GM23338 (cell line): ENCODE measurements at regions not wholly inside any gene's neighbourhood (a gene's known extent, or its start where the extent isn't known, plus 50 kb on each side); places are given as distances from the start of the nearest gene placed in this dataset.

ENCODE experiments used
- ATAC-seq: fragments of 200-7000 bp; cut with Tn5 transposase; 3 replicates; pipeline ENCODE4 v1.9.1; 2020
- DNase-seq: peaks from one replicate; pipeline ENCODE4 v3.0.0-alpha.2; 2015; ENCODE audit warnings: low spot score
- H2AFZ ChIP-seq: fragments of 200-600 bp; sonication (generic); 2 replicates; pipeline ENCODE4 v1.8.0; 2016; ENCODE audit warnings: antibody characterized with exemption, mild to moderate bottlenecking, moderate library complexity
- H3F3A ChIP-seq: fragments of 200-600 bp; sonication (generic); replicated peaks from 2 replicates; pipeline ENCODE4 v1.8.0; 2017; ENCODE audit warnings: antibody characterized with exemption, mixed run types, low read depth
- H3K27ac ChIP-seq: fragments of 200-600 bp; sonication (generic); 2 replicates; pipeline ENCODE4 v1.6.1; 2016; ENCODE audit warnings: low read depth
- H3K27me3 ChIP-seq: fragments of 200-600 bp; sonication (generic); 2 replicates; pipeline ENCODE4 v1.8.0; 2016; ENCODE audit warnings: mild to moderate bottlenecking, mixed run types, moderate library complexity; ENCODE audit not compliant: insufficient read depth
- H3K36me3 ChIP-seq: fragments of 200-600 bp; sonication (generic); 2 replicates; pipeline ENCODE4 v1.8.0; 2016; ENCODE audit warnings: mild to moderate bottlenecking; ENCODE audit not compliant: insufficient read depth
- H3K4me1 ChIP-seq: fragments of 200-600 bp; sonication (generic); 2 replicates; pipeline ENCODE4 v1.8.0; 2016; ENCODE audit warnings: mild to moderate bottlenecking, moderate library complexity; ENCODE audit not compliant: insufficient read depth
- H3K4me2 ChIP-seq: fragments of 200-600 bp; sonication (generic); 2 replicates; pipeline ENCODE4 v1.7.1; 2017; ENCODE audit warnings: mixed run types
- H3K4me3 ChIP-seq: fragments of 200-600 bp; sonication (generic); 2 replicates; pipeline ENCODE4 v1.6.1; 2016; ENCODE audit warnings: mixed run types
- H3K79me2 ChIP-seq: fragments of 200-600 bp; sonication (generic); replicated peaks from 2 replicates; pipeline ENCODE4 v1.8.0; 2017; ENCODE audit warnings: mild to moderate bottlenecking; ENCODE audit not compliant: insufficient read depth
- H3K9me2 ChIP-seq: fragments of 200-600 bp; sonication (generic); 2 replicates; pipeline ENCODE4 v1.8.0; 2017; ENCODE audit not compliant: insufficient read depth
- H4K20me1 ChIP-seq: fragments of 200-600 bp; sonication (generic); replicated peaks from 2 replicates; pipeline ENCODE4 v1.8.0; 2017; ENCODE audit warnings: mild to moderate bottlenecking; ENCODE audit not compliant: insufficient read depth
- H3K27ac Mint-ChIP-seq: 2 replicates; pipeline ENCODE4 v1.8.0; 2020; ENCODE audit warnings: inconsistent platforms, mild to moderate bottlenecking, moderate library complexity, mixed read lengths
- H3K27me3 Mint-ChIP-seq: 3 replicates; pipeline ENCODE4 v1.8.0; 2022; ENCODE audit warnings: low read depth, mild to moderate bottlenecking, moderate library complexity, mixed read lengths, inconsistent platforms; ENCODE audit not compliant: insufficient read depth, poor library complexity
- H3K36me3 Mint-ChIP-seq: 3 replicates; pipeline ENCODE4 v1.8.0; 2021; ENCODE audit warnings: low read depth, mild to moderate bottlenecking, inconsistent platforms, moderate library complexity, mixed read lengths
- H3K4me1 Mint-ChIP-seq: 3 replicates; pipeline ENCODE4 v1.8.0; 2020; ENCODE audit warnings: mild to moderate bottlenecking, inconsistent platforms, mixed read lengths
- H3K4me3 Mint-ChIP-seq: 3 replicates; pipeline ENCODE4 v1.8.0; 2021; ENCODE audit warnings: moderate library complexity, mild to moderate bottlenecking, inconsistent platforms, mixed read lengths
- H3K9me3 Mint-ChIP-seq: 3 replicates; pipeline ENCODE4 v1.8.0; 2020; ENCODE audit warnings: moderate library complexity, mild to moderate bottlenecking, inconsistent platforms, mixed read lengths
- CREB1 ChIP-seq: fragments of 250-450 bp; sonication (Bioruptor Pico); IDR thresholded peaks from 2 replicates; pipeline ENCODE4 v1.5.0; 2020; ENCODE audit warnings: low read depth, mild to moderate bottlenecking, moderate library complexity
- EZH2 ChIP-seq: fragments of 200-600 bp; sonication (generic); IDR thresholded peaks from one replicate; pipeline ENCODE4 v1.8.0; 2017; ENCODE audit warnings: antibody characterized with exemption, mild to moderate bottlenecking, low read depth; ENCODE audit not compliant: unreplicated experiment
- EZH2phosphoT487 ChIP-seq: fragments of 200-600 bp; sonication (generic); IDR thresholded peaks from one replicate; pipeline ENCODE4 v1.8.1; 2018; ENCODE audit warnings: antibody characterized with exemption; ENCODE audit not compliant: unreplicated experiment
- NANOG ChIP-seq: IDR thresholded peaks from 2 replicates; pipeline ENCODE4 v1.6.1; 2016; ENCODE audit warnings: antibody characterized with exemption, borderline replicate concordance
- POLR2AphosphoS5 ChIP-seq: IDR thresholded peaks from 2 replicates; pipeline ENCODE4 v1.6.1; 2016; ENCODE audit warnings: antibody characterized with exemption, low read depth
- ZNF114 ChIP-seq: fragments of 250-450 bp; sonication (Bioruptor Pico); IDR thresholded peaks from 2 replicates; pipeline ENCODE4 v1.5.0; 2020; ENCODE audit warnings: mild to moderate bottlenecking, moderate library complexity
- ZNF331 ChIP-seq: fragments of 250-450 bp; sonication (Bioruptor Pico); IDR thresholded peaks from 2 replicates; pipeline ENCODE4 v1.5.0; 2020; ENCODE audit warnings: low read depth, mild to moderate bottlenecking, moderate library complexity
- TF ChIP-seq, protein P1 (sequence below): IDR thresholded peaks from 2 replicates; pipeline ENCODE4 v1.6.1; 2016; ENCODE audit warnings: antibody characterized with exemption
- TF ChIP-seq, protein P2 (sequence below): fragments of 250-450 bp; sonication (Bioruptor Pico); IDR thresholded peaks from 2 replicates; pipeline ENCODE4 v1.5.0; 2020; ENCODE audit warnings: mild to moderate bottlenecking, moderate library complexity
- TF ChIP-seq, protein P3 (sequence below), 2 experiments: fragments of 200-600 bp in 1 of 2; sonication (generic) in 1 of 2; conservative IDR thresholded peaks; 2 replicates each; pipeline versions ENCODE4 v1.5.1 to v1.6.1; 2016 to 2017; ENCODE audit warnings: antibody characterized with exemption in 2 of 2, low read depth in 2 of 2, mild to moderate bottlenecking in 2 of 2, moderate library complexity in 1 of 2

- Histone ChIP-seq H2AFZ (no peak overlapping the region), H3K4me2 (no peak overlapping the region), H3K36me3 (no peaks in the 10 kb centered on the region), H4K20me1 (no peaks in the 10 kb centered on the region), H3K4me1 (no peaks in the 10 kb centered on the region), H3K4me3 (no peak overlapping the region), H3K79me2 (no peaks in the 10 kb centered on the region), H3K27ac (no peak overlapping the region), H3K9me2 (no peaks in the 10 kb centered on the region), H3K27me3 (no peaks in the 10 kb centered on the region), H3F3A (no peaks in the 10 kb centered on the region)
- DNase-seq, result no peak
- Mint-ChIP-seq H3K36me3 (no peaks in the 10 kb centered on the region), H3K27me3 (peaks cover 2% of the 10 kb centered on the region), H3K4me3 (no peak overlapping the region), H3K4me1 (no peaks in the 10 kb centered on the region), H3K9me3 (no peaks in the 10 kb centered on the region), H3K27ac (no peak overlapping the region)
- ATAC-seq, result no peak
- TF ChIP-seq, protein P1, sequence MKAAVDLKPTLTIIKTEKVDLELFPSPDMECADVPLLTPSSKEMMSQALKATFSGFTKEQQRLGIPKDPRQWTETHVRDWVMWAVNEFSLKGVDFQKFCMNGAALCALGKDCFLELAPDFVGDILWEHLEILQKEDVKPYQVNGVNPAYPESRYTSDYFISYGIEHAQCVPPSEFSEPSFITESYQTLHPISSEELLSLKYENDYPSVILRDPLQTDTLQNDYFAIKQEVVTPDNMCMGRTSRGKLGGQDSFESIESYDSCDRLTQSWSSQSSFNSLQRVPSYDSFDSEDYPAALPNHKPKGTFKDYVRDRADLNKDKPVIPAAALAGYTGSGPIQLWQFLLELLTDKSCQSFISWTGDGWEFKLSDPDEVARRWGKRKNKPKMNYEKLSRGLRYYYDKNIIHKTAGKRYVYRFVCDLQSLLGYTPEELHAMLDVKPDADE, result no peak
- TF ChIP-seq NANOG (no peak), EZH2phosphoT487 (no peak), POLR2AphosphoS5 (no peak), EZH2 (no peak), ZNF114 (CRISPR knock-in tag) (no peak), CREB1 (CRISPR knock-in tag) (no peak), ZNF331 (CRISPR knock-in tag) (no peak)
- TF ChIP-seq, protein P2, sequence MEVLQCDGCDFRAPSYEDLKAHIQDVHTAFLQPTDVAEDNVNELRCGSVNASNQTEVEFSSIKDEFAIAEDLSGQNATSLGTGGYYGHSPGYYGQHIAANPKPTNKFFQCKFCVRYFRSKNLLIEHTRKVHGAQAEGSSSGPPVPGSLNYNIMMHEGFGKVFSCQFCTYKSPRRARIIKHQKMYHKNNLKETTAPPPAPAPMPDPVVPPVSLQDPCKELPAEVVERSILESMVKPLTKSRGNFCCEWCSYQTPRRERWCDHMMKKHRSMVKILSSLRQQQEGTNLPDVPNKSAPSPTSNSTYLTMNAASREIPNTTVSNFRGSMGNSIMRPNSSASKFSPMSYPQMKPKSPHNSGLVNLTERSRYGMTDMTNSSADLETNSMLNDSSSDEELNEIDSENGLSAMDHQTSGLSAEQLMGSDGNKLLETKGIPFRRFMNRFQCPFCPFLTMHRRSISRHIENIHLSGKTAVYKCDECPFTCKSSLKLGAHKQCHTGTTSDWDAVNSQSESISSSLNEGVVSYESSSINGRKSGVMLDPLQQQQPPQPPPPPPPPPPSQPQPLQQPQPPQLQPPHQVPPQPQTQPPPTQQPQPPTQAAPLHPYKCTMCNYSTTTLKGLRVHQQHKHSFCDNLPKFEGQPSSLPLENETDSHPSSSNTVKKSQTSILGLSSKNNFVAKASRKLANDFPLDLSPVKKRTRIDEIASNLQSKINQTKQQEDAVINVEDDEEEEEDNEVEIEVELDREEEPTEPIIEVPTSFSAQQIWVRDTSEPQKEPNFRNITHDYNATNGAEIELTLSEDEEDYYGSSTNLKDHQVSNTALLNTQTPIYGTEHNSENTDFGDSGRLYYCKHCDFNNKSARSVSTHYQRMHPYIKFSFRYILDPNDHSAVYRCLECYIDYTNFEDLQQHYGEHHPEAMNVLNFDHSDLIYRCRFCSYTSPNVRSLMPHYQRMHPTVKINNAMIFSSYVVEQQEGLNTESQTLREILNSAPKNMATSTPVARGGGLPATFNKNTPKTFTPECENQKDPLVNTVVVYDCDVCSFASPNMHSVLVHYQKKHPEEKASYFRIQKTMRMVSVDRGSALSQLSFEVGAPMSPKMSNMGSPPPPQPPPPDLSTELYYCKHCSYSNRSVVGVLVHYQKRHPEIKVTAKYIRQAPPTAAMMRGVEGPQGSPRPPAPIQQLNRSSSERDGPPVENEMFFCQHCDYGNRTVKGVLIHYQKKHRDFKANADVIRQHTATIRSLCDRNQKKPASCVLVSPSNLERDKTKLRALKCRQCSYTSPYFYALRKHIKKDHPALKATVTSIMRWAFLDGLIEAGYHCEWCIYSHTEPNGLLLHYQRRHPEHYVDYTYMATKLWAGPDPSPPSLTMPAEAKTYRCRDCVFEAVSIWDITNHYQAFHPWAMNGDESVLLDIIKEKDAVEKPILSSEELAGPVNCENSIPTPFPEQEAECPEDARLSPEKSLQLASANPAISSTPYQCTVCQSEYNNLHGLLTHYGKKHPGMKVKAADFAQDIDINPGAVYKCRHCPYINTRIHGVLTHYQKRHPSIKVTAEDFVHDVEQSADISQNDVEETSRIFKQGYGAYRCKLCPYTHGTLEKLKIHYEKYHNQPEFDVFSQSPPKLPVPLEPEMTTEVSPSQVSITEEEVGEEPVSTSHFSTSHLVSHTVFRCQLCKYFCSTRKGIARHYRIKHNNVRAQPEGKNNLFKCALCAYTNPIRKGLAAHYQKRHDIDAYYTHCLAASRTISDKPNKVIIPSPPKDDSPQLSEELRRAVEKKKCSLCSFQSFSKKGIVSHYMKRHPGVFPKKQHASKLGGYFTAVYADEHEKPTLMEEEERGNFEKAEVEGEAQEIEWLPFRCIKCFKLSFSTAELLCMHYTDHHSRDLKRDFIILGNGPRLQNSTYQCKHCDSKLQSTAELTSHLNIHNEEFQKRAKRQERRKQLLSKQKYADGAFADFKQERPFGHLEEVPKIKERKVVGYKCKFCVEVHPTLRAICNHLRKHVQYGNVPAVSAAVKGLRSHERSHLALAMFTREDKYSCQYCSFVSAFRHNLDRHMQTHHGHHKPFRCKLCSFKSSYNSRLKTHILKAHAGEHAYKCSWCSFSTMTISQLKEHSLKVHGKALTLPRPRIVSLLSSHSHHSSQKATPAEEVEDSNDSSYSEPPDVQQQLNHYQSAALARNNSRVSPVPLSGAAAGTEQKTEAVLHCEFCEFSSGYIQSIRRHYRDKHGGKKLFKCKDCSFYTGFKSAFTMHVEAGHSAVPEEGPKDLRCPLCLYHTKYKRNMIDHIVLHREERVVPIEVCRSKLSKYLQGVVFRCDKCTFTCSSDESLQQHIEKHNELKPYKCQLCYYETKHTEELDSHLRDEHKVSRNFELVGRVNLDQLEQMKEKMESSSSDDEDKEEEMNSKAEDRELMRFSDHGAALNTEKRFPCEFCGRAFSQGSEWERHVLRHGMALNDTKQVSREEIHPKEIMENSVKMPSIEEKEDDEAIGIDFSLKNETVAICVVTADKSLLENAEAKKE (CRISPR knock-in tag), result no peak
- TF ChIP-seq, protein P3, sequence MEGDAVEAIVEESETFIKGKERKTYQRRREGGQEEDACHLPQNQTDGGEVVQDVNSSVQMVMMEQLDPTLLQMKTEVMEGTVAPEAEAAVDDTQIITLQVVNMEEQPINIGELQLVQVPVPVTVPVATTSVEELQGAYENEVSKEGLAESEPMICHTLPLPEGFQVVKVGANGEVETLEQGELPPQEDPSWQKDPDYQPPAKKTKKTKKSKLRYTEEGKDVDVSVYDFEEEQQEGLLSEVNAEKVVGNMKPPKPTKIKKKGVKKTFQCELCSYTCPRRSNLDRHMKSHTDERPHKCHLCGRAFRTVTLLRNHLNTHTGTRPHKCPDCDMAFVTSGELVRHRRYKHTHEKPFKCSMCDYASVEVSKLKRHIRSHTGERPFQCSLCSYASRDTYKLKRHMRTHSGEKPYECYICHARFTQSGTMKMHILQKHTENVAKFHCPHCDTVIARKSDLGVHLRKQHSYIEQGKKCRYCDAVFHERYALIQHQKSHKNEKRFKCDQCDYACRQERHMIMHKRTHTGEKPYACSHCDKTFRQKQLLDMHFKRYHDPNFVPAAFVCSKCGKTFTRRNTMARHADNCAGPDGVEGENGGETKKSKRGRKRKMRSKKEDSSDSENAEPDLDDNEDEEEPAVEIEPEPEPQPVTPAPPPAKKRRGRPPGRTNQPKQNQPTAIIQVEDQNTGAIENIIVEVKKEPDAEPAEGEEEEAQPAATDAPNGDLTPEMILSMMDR (conservative IDR thresholded peaks at IDR 0.05; ENCODE audit: low read depth in 2 of 2), result no peak
Measured at GRCh38 chr2:21406386-21406785, 282.6 kb downstream of the TDRD15 start.
